ENCODE measurements at regions not wholly inside any gene's neighbourhood (a gene's known extent, or its start where the extent isn't known, plus 50 kb on each side); places are given as distances from the start of the nearest gene placed in this dataset.

- Histone ChIP-seq H3K4me1 (ENCODE audit: insufficient read depth, low read length) (peaks cover 7% of the 10 kb centered on the region; the same call in 1 of the 2 replicates), H3K36me3 (ENCODE audit: insufficient read depth, low read depth, low read length) (no peaks in the 10 kb centered on the region), H3K27me3 (ENCODE audit: insufficient read depth, low read length) (no peaks in the 10 kb centered on the region; the same call in 1 of the 2 replicates), H3K27ac (ENCODE audit: low read length) (no peak overlapping the region), H3K9ac (ENCODE audit: low read depth, low read length) (no peak overlapping the region), H3K9me3 (ENCODE audit: insufficient read depth, low read depth, low read length) (no peaks in the 10 kb centered on the region), H3K4me3 (ENCODE audit: low read length) (no peak overlapping the region)
Measured at GRCh38 chr17:72239548-72239947, 118.7 kb downstream of the SOX9 start.

DNA sequence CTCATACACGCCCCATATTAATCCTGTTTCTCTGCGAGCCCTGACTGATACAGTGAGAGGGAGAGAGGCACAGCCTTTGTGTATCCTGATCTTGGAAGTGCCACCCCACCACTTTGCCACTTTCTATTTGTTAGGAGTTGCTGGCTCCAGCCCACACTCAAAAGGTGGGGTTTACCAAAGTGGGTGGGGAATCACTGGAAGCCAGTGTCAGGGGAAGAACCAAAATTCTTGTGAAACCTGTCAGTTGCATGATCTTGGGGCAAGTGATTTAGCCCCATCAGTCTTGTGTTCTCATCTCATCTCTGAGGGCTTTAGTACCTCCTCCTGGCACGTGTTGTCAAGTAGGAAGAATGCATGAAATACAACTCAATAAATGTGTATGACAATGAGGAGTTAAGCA, 119.5 kb downstream of the SOX9 start:
- no peak overlapping the region for H3K4me3 ChIP-seq (ENCODE audit: low read length)
- no peaks in the 10 kb centered on the region; the same call in 1 of the 2 replicates for H3K27me3 ChIP-seq (ENCODE audit: insufficient read depth, low read length)

DNA sequence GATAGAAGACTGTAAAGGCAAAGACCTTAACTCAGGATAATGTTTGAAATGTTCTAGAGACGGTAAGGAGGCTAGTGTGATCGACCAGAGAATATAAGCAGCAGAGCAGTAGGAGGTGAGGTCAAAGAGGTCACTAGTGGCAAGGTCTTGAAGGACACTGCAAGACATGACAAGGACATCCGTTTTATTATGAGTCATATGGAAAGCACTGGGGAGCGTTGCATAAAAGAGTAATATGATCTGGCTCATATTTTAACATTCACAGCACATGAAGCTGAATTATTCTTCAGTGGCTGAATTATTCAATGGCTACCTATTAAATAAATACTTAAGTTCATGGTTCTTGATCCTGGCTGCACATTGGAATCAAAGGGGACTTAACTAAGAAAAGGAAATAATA, 123.7 kb downstream of the SOX9 start:
- Histone ChIP-seq H3K36me3 (ENCODE audit: insufficient read depth, low read depth, low read length) (no peaks in the 10 kb centered on the region), H3K9ac (ENCODE audit: low read depth, low read length) (no peak overlapping the region), H3K4me3 (ENCODE audit: low read length) (no peak overlapping the region), H3K4me1 (ENCODE audit: insufficient read depth, low read length) (no peaks in the 10 kb centered on the region), H3K27me3 (ENCODE audit: insufficient read depth, low read length) (no peaks in the 10 kb centered on the region), H3K27ac (ENCODE audit: low read length) (no peak overlapping the region), H3K9me3 (ENCODE audit: insufficient read depth, low read depth, low read length) (no peaks in the 10 kb centered on the region)

More for the DNA sequence above, 119.5 kb downstream of the SOX9 start:
- no peaks in the 10 kb centered on the region for H3K36me3 ChIP-seq (ENCODE audit: insufficient read depth, low read depth, low read length)
- H3K9ac ChIP-seq (ENCODE audit: low read depth, low read length): no peak overlapping the region
- H3K9me3 ChIP-seq (ENCODE audit: insufficient read depth, low read depth, low read length): no peaks in the 10 kb centered on the region
- H3K27ac ChIP-seq (ENCODE audit: low read length): no peak overlapping the region
- H3K4me1 ChIP-seq (ENCODE audit: insufficient read depth, low read length): no peaks in the 10 kb centered on the region; the same call in 1 of the 2 replicates

GRCh38 chr17:72244956-72245355, 124.1 kb downstream of the SOX9 start:
- Histone ChIP-seq H3K27me3 (ENCODE audit: insufficient read depth, low read length) (no peaks in the 10 kb centered on the region), H3K4me1 (ENCODE audit: insufficient read depth, low read length) (no peaks in the 10 kb centered on the region), H3K4me3 (ENCODE audit: low read length) (no peak overlapping the region), H3K36me3 (ENCODE audit: insufficient read depth, low read depth, low read length) (no peaks in the 10 kb centered on the region), H3K9me3 (ENCODE audit: insufficient read depth, low read depth, low read length) (no peaks in the 10 kb centered on the region), H3K9ac (ENCODE audit: low read depth, low read length) (no peak overlapping the region), H3K27ac (ENCODE audit: low read length) (no peak overlapping the region)

DNA sequence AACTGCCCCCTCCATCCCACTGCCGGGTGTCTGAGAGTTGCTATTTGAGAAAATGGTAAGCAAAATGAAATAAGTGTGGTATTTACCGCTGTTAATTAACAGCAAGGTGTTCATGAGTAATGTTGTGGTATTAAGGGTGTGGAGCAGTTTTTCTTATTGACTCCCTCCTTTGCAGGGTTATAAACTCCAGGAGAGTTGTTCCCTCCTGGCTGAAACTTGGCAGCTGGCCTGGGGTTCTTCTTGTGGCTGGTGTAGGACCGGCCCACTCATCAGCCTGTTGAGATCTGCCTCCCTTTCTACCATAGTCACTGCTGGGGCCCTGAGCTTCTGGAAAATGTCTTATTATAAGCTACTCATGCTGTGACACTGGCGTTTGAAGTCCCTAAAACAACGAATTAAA, 128.6 kb downstream of the SOX9 start:
- Histone ChIP-seq H3K27me3 (ENCODE audit: insufficient read depth, low read length) (no peaks in the 10 kb centered on the region), H3K9me3 (ENCODE audit: insufficient read depth, low read depth, low read length) (no peaks in the 10 kb centered on the region), H3K36me3 (ENCODE audit: insufficient read depth, low read depth, low read length) (no peaks in the 10 kb centered on the region), H3K27ac (ENCODE audit: low read length) (no peak overlapping the region), H3K9ac (ENCODE audit: low read depth, low read length) (no peak overlapping the region), H3K4me1 (ENCODE audit: insufficient read depth, low read length) (peaks cover 3% of the 10 kb centered on the region; the same call in 1 of the 2 replicates), H3K4me3 (ENCODE audit: low read length) (no peak overlapping the region)

DNA sequence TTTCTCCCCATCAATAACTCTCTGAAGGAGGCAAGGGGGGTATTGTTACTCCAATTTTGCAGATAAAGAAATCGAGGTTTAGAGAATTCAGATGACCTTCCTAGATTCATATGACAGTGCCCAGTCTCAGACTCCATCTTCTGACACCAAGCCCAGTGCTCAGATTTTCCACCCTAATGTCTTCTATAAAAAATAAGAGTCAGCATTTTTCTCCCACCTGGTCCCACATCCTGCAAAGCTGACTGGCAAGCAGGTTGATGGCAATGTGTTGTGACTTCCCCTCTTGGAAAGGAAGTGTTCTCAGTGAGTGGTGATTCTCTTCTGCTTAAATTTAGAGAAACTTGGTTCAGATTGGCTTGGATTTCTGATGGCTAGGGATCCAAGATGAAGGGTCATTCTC, 129.4 kb downstream of the SOX9 start:
- Histone ChIP-seq H3K27me3 (ENCODE audit: insufficient read depth, low read length) (no peaks in the 10 kb centered on the region), H3K27ac (ENCODE audit: low read length) (no peak overlapping the region), H3K36me3 (ENCODE audit: insufficient read depth, low read depth, low read length) (no peaks in the 10 kb centered on the region), H3K9ac (ENCODE audit: low read depth, low read length) (no peak overlapping the region), H3K4me3 (ENCODE audit: low read length) (no peak overlapping the region), H3K4me1 (ENCODE audit: insufficient read depth, low read length) (peaks cover 3% of the 10 kb centered on the region; the same call in 1 of the 2 replicates), H3K9me3 (ENCODE audit: insufficient read depth, low read depth, low read length) (no peaks in the 10 kb centered on the region)

DNA sequence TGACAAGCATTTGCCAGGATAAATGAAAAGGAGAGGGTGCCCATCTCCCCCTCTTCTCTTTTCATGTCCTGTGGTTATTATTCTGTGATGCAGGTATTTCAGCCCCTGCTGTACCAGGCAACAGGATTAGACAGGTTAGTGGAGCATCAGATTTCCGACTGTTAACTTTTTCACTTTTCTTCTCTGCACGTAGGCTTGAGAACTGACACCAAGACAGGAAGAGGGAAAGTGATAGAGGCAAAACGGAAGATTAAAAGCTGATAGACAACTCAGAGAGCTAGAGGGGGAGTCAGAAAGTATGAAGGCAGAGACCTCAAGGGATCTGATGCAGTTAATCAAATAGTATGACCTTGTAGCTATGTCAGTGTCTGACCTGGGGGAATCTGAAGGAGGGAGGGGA, 132.8 kb downstream of the SOX9 start:
- peaks cover 3% of the 10 kb centered on the region; the same call in 1 of the 2 replicates for H3K4me1 ChIP-seq (ENCODE audit: insufficient read depth, low read length)
- no peaks in the 10 kb centered on the region for H3K9me3 ChIP-seq (ENCODE audit: insufficient read depth, low read depth, low read length)
- H3K27ac ChIP-seq (ENCODE audit: low read length): no peak overlapping the region
- H3K36me3 ChIP-seq (ENCODE audit: insufficient read depth, low read depth, low read length): no peaks in the 10 kb centered on the region
- no peaks in the 10 kb centered on the region for H3K27me3 ChIP-seq (ENCODE audit: insufficient read depth, low read length)
- H3K4me3 ChIP-seq (ENCODE audit: low read length): no peak overlapping the region
- no peak overlapping the region for H3K9ac ChIP-seq (ENCODE audit: low read depth, low read length)

DNA sequence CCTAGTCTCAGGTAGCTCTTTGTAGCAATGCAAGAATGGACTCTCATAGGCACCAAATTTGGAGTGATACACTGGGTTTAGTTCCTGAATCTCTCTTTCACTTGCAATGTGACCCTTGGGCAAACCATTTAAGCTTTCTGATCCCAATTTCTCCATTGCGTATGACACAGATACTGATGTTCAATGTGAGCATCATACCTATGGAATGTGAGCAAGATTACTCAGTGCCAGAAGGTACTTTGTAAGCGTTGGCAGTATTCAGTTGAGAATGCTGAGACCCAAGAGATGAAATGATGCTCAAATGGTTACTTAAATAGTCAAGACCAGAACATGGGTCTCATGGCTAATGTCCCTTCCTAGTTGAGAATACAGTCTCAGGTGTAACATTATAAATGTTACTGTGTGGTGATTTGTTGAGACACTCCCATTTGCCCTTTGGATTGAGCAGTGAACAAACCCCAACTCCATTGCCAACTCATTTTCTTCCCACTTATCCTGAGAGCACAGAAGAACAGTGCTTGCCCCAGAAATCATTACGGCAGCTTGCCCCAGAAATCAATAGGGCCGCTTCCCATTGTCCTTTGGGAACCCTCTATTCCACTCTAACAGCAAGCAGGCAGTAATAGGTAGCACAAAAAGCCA, 134.1 kb downstream of the SOX9 start:
- Histone ChIP-seq H3K9ac (ENCODE audit: low read depth, low read length) (no peak overlapping the region), H3K4me1 (ENCODE audit: insufficient read depth, low read length) (peaks cover 3% of the 10 kb centered on the region; the same call in 1 of the 2 replicates), H3K4me3 (ENCODE audit: low read length) (no peak overlapping the region), H3K36me3 (ENCODE audit: insufficient read depth, low read depth, low read length) (no peaks in the 10 kb centered on the region), H3K9me3 (ENCODE audit: insufficient read depth, low read depth, low read length) (no peaks in the 10 kb centered on the region), H3K27me3 (ENCODE audit: insufficient read depth, low read length) (no peaks in the 10 kb centered on the region), H3K27ac (ENCODE audit: low read length) (no peak overlapping the region)

GRCh38 chr17:72255481-72255880, 134.7 kb downstream of the SOX9 start:
- no peaks in the 10 kb centered on the region for H3K9me3 ChIP-seq (ENCODE audit: insufficient read depth, low read depth, low read length)
- H3K9ac ChIP-seq (ENCODE audit: low read depth, low read length): no peak overlapping the region
- H3K27ac ChIP-seq (ENCODE audit: low read length): no peak overlapping the region
- H3K4me1 ChIP-seq (ENCODE audit: insufficient read depth, low read length): peaks cover 3% of the 10 kb centered on the region; the same call in 1 of the 2 replicates
- H3K36me3 ChIP-seq (ENCODE audit: insufficient read depth, low read depth, low read length): no peaks in the 10 kb centered on the region
- no peaks in the 10 kb centered on the region for H3K27me3 ChIP-seq (ENCODE audit: insufficient read depth, low read length)
- H3K4me3 ChIP-seq (ENCODE audit: low read length): no peak overlapping the region

DNA sequence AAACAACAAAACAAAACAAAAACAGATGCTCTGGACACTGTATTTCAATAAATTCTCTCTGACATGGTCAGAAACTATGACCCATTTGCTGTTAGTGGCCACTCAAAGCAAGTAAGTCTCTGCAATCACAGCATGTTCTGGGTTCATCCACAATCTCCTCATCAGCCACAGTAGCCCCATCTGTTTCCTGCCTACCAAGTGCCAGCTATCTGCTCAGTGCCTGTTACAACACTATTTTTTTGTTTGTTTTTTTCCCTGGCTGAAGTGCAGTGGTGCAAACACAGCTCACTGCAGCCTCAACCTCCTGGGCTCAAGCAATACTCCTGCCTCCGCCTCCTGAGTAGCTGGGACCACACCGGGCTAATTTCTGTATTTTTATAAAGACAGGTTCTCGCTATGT, 137.9 kb downstream of the SOX9 start:
- Histone ChIP-seq H3K4me1 (ENCODE audit: insufficient read depth, low read length) (no peaks in the 10 kb centered on the region), H3K9ac (ENCODE audit: low read depth, low read length) (no peak overlapping the region), H3K36me3 (ENCODE audit: insufficient read depth, low read depth, low read length) (no peaks in the 10 kb centered on the region), H3K4me3 (ENCODE audit: low read length) (no peak overlapping the region), H3K27me3 (ENCODE audit: insufficient read depth, low read length) (no peaks in the 10 kb centered on the region), H3K9me3 (ENCODE audit: insufficient read depth, low read depth, low read length) (no peaks in the 10 kb centered on the region), H3K27ac (ENCODE audit: low read length) (no peak overlapping the region)

GRCh38 chr17:72259922-72260321, 139.1 kb downstream of the SOX9 start:
- Histone ChIP-seq H3K9ac (ENCODE audit: low read depth, low read length) (no peak overlapping the region), H3K4me1 (ENCODE audit: insufficient read depth, low read length) (no peaks in the 10 kb centered on the region), H3K27ac (ENCODE audit: low read length) (no peak overlapping the region), H3K4me3 (ENCODE audit: low read length) (no peak overlapping the region), H3K9me3 (ENCODE audit: insufficient read depth, low read depth, low read length) (no peaks in the 10 kb centered on the region), H3K27me3 (ENCODE audit: insufficient read depth, low read length) (no peaks in the 10 kb centered on the region), H3K36me3 (ENCODE audit: insufficient read depth, low read depth, low read length) (no peaks in the 10 kb centered on the region)

DNA sequence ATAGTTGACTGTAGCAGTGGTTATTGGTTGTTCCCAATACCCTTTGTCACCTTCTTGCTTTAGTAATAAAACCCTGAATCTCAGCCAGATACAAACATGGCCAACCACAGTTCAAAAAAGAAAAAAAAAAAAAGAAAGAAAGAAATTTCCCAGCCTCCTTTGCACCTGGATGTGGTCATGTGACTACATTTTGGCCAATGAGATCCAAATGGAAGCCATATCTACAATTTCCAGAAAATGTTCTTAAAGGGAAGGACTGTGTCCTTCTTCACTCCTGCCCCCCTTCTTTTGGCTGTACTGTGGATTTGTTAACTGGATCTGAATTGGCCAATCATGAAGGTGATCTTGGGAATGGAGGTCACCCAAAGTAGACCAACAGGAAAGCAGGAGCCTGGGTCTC, 141.9 kb downstream of the SOX9 start:
- no peaks in the 10 kb centered on the region for H3K27me3 ChIP-seq (ENCODE audit: insufficient read depth, low read length)

More for the DNA sequence above, 141.9 kb downstream of the SOX9 start:
- H3K36me3 ChIP-seq (ENCODE audit: insufficient read depth, low read depth, low read length): no peaks in the 10 kb centered on the region
- no peaks in the 10 kb centered on the region for H3K9me3 ChIP-seq (ENCODE audit: insufficient read depth, low read depth, low read length)
- no peak overlapping the region for H3K4me3 ChIP-seq (ENCODE audit: low read length)
- H3K4me1 ChIP-seq (ENCODE audit: insufficient read depth, low read length): peaks cover 7% of the 10 kb centered on the region; the same call in 1 of the 2 replicates
- H3K9ac ChIP-seq (ENCODE audit: low read depth, low read length): no peak overlapping the region
- no peak overlapping the region for H3K27ac ChIP-seq (ENCODE audit: low read length)
